Activated T-cell treated with anti-CD3 and anti-CD28 coated beads, Interleukin-2, amount 50 U/mL, for 24 hours (primary cell): ENCODE measurements at regions not wholly inside any gene's neighbourhood (a gene's known extent, or its start where the extent isn't known, plus 50 kb on each side); places are given as distances from the start of the nearest gene placed in this dataset.
"Not testable (repeated sequence)": the region's sequence is repeated elsewhere in the genome, so short reads cannot be mapped to it uniquely, and the experiment has no call there.

Experiments used
- DNase-seq: peaks from one replicate; pipeline ENCODE4 v3.0.0-alpha.2; 2020
- H3K27ac Mint-ChIP-seq: 2 replicates; pipeline ENCODE4 v1.8.0; 2020; ENCODE audit warnings: mild to moderate bottlenecking, mixed read lengths
- H3K27me3 Mint-ChIP-seq: 2 replicates; pipeline ENCODE4 v1.8.0; 2020; ENCODE audit warnings: mixed read lengths
- H3K36me3 Mint-ChIP-seq: 2 replicates; pipeline ENCODE4 v1.8.0; 2020; ENCODE audit warnings: low read depth, mixed read lengths
- H3K4me1 Mint-ChIP-seq: 2 replicates; pipeline ENCODE4 v1.8.0; 2020; ENCODE audit warnings: low read depth, mixed read lengths
- H3K4me3 Mint-ChIP-seq: 2 replicates; pipeline ENCODE4 v1.8.0; 2020; ENCODE audit warnings: mild to moderate bottlenecking, moderate library complexity, mixed read lengths
- H3K9me3 Mint-ChIP-seq: 2 replicates; pipeline ENCODE4 v1.8.0; 2020; ENCODE audit warnings: mixed read lengths

DNA sequence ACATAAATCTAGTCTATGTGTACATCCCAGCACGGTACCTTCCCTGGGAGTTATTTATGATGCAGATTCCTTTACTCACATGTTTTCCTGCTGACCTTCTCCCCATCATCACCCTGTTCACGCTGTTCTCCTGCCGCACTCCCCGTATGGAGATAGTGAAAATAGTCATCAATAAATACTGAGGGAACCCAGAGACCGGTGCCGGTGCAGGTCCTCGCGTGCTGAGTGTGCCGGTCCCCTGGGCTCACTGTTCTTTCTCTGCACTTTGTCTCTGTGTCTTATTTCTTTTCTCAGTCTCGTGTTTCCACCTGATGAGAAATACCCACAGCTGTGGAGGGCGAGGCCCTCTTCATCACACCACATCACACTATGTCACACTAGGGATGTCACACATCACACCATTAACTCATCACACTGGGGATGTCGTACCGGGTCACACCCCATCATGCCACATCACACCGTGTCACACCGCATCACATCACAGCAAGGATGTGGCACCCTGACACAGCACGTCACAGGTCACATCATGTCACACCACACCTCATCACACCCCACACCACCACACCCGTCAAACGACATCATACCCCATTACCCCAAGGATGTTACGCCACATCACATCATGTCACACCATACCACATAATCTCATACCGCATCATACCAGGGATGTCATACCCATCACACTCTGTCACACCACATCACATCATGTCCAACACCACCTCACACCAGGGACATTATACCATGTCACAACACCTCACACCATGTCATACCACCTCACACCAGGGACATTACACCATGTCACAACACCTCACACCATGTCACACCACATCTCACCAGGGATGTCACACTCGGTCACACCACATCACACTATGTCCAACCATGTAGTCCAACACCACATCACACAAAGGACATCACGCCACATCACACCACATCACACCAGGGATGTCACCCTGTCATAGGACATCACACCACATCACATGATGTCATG lies 207.0 kb downstream of the TMEM121 start:
- DNase-seq: no peak
- Mint-ChIP-seq H3K9me3 (no peaks in the 10 kb centered on the region), H3K4me1 (no peaks in the 10 kb centered on the region), H3K4me3 (no peak overlapping the region), H3K36me3 (no peaks in the 10 kb centered on the region), H3K27me3 (peaks cover 15% of the 10 kb centered on the region), H3K27ac (no peak overlapping the region)

DNA sequence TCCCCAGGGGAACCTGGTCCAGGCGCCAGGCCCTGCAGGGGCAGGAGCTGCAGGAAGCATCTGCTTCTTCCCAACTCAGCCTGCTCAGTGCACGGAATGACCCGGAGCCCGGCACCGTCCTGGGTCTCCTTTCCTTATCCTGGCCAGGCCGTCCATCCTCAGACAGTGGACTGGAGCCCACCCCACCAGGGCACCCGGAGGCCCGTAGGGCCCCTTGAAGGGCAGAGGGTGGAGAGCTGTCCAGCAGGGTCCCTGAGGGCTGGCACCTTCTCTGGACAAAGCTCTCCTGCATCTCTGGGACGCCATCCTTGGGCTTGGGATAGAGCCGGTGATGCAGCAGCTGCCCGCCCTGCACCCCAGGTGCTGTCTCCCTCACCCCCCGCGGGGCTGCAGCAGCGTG lies 207.9 kb downstream of the TMEM121 start:
- not testable (repeated sequence) for DNase-seq, H3K27ac Mint-ChIP-seq, H3K4me1 Mint-ChIP-seq, H3K36me3 Mint-ChIP-seq, H3K9me3 Mint-ChIP-seq, H3K4me3 Mint-ChIP-seq
- peaks cover 15% of the 10 kb centered on the region for H3K27me3 Mint-ChIP-seq

DNA sequence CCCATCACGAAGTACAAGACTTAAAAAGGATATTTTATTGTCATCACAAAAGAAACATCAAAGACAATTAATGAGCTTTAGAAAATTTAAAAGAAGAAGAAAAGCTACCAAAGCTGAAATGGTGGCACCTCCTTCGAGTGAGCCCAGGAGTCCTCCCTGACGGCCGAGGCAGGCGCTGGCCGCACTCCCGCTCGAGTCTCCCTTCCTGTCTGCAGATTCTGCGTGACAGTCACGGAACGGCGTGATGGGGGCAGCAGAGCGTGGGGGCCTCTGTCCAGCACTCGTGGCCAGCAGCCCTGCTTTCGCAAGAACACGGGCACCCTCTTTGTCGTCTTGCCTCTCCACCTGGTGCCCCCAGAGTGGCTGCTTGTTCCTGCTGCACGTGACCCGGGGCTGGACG lies 209.9 kb downstream of the TMEM121 start:
- H3K27me3 Mint-ChIP-seq, H3K27ac Mint-ChIP-seq, H3K4me1 Mint-ChIP-seq, DNase-seq, H3K4me3 Mint-ChIP-seq, H3K36me3 Mint-ChIP-seq, H3K9me3 Mint-ChIP-seq: not testable (repeated sequence)

DNA sequence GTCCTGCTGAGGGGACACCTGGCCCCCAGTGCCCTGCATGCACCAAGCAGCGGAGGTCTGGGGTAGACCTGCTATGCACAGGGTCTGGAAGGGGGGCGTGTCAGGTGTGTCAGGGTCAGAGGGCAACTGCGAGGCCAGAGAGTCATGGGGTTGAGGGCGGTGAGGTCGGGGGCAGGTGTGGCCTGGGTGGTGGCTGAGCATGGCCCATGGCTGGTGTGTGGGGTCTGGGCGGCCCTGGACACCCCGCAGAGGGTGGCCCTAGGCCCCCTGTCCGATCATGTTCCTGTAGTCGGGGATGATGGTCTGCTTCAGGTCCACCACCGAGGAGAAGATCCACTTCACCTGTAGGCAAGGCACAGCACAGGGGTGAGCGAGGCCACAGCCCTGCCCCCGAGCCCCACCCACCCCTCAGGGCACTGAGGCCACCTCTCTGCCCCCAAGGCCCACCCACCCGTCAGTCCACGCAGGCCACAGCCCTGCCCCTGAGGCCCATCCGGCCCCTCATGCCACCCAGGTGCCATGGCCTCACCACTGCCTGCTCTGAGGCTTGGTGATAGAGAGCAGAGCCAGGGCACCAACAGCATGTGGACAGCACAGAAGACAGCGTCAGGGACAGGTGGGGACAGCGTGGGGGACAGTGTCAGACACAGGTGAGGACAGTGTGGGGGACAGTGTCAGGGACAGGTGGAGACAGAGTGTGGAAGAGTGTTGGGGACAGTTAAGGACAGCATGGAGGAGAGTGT lies 211.3 kb downstream of the TMEM121 start:
- no peaks in the 10 kb centered on the region for H3K4me1 Mint-ChIP-seq
- no peak overlapping the region for H3K27ac Mint-ChIP-seq
- no peaks in the 10 kb centered on the region for H3K9me3 Mint-ChIP-seq
- DNase-seq: no peak
- peaks cover 3% of the 10 kb centered on the region for H3K27me3 Mint-ChIP-seq
- no peaks in the 10 kb centered on the region for H3K36me3 Mint-ChIP-seq
- H3K4me3 Mint-ChIP-seq: no peak overlapping the region

DNA sequence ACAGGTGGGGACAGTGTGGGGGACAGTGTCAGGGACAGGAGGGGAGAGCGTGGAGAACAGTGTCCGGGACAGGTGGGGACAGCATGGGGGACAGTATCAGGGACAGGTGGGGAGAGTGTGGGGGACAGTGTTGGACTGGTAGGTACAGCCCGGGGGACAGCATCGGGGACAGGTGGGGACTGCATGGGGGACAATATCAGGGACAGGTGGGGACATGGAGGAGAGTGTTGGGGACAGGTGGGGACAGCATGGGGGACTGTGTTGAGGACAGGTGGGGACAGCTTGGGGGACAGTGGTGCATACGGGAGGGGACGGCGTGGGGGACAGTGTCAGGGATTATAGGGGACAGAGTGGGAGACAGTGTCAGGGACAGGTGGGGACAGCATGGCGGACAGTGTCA lies 212.3 kb downstream of the TMEM121 start:
- no peaks in the 10 kb centered on the region for H3K9me3 Mint-ChIP-seq
- peaks cover 2% of the 10 kb centered on the region for H3K27me3 Mint-ChIP-seq
- no peak overlapping the region for H3K27ac Mint-ChIP-seq
- H3K36me3 Mint-ChIP-seq: no peaks in the 10 kb centered on the region
- H3K4me3 Mint-ChIP-seq: no peak overlapping the region
- DNase-seq: no peak
- no peaks in the 10 kb centered on the region for H3K4me1 Mint-ChIP-seq

DNA sequence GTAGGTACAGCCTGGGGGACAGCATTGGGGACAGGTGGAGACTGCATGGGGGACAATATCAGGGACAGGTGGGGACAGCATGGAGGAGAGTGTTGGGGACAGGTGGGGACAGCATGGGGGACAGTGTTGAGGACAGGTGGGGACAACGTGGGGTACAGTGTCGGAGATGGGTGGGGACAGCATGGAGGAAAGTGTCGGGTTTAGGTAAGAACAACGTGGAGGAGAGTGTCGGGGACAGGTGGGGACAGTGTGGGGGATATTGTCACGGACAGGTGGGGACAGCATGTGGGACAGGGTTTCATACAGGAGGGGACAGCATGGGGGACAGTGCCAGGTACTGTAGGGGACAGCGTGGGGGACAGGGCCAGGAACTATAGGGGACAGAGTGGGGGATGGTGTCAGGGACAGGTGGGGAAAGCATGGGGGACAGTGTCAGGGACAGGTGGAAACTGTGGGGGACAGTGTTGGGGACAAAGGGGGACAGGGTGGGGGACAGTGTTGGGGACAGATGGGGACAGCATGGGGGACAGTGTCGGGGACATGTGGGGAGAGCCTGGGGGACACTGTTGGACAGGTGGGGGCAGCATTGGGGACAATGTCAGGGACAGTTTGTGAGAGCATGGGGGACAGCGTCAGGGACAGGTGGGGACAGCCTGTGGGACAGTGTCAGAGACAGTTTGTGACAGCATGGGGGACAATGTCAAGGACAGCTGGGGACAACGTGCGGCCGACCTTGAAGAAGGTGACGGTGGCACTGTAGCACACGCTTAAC lies 213.1 kb downstream of the TMEM121 start:
- no peak overlapping the region for H3K27ac Mint-ChIP-seq
- no peak overlapping the region for H3K4me3 Mint-ChIP-seq
- H3K36me3 Mint-ChIP-seq: no peaks in the 10 kb centered on the region
- no peak for DNase-seq
- no peaks in the 10 kb centered on the region for H3K27me3 Mint-ChIP-seq
- H3K9me3 Mint-ChIP-seq: no peaks in the 10 kb centered on the region
- H3K4me1 Mint-ChIP-seq: no peaks in the 10 kb centered on the region

DNA sequence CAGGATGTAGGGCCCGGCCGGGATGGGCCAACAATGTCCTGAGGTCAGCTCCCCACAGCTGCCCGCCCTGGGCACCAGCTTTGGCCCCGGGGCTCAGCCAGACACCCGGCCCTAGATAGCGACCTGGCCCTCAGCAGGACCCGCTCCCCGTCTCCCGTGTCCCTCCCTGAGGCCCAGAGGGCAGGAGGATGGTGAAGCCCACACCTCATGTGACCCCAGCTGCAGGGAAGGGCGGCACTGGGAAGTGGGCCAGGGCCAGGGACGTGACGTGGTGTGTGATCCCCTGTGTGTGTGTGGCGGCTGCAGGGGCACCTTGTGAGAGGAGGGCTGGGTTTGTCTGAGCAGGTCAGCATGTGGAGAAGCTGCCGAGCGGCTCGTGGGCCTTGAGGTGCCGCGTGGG lies 213.9 kb downstream of the TMEM121 start:
- H3K4me1 Mint-ChIP-seq, DNase-seq, H3K9me3 Mint-ChIP-seq, H3K36me3 Mint-ChIP-seq, H3K27me3 Mint-ChIP-seq, H3K27ac Mint-ChIP-seq, H3K4me3 Mint-ChIP-seq: not testable (repeated sequence)

DNA sequence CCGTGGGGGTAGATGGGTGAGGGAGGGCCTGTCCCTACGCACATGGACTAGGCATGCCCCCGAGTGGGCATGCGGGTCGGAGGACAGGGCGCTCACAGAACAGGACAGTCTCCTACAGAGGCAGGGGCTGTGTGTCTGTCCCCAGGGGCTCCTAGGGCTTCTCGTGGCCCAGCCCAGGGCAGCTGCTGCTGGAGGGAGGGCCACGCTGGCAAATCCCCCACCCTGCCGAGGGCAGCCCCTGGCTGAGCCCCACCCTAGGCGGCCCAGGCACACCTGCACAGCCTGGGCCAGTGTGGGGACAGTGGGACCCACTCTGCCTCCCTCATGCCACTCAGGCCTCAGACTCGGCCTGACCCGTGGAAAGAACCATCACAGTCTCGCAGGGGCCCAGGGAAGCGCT lies 214.6 kb downstream of the TMEM121 start:
- not testable (repeated sequence) for H3K27me3 Mint-ChIP-seq, H3K36me3 Mint-ChIP-seq, H3K27ac Mint-ChIP-seq, H3K9me3 Mint-ChIP-seq, H3K4me3 Mint-ChIP-seq, DNase-seq, H3K4me1 Mint-ChIP-seq

DNA sequence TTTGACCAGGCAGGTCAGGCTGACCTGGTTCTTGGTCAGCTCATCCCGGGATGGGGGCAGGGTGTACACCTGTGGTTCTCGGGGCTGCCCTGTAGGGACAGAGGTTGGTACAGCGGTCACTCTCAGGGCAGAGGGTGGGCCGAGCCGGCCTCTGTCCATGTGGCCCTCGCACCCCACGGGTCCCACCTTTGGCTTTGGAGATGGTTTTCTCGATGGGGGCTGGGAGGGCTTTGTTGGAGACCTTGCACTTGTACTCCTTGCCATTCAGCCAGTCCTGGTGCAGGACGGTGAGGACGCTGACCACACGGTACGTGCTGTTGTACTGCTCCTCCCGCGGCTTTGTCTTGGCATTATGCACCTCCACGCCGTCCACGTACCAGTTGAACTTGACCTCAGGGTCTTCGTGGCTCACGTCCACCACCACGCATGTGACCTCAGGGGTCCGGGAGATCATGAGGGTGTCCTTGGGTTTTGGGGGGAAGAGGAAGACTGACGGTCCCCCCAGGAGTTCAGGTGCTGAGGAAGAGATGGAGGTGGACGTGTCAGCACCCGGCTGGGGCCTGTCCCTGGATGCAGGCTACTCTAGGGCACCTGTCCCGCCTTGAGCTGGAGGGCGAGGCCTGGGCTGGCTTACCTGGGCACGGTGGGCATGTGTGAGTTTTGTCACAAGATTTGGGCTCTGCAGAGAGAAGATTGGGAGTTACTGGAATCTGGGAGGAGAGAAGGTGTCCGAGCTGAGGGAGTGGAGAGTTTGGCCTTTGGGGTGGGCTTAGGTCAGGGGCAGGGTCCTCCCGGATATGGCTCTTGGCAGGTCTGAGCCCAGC lies 215.5 kb downstream of the TMEM121 start:
- not testable (repeated sequence) for H3K9me3 Mint-ChIP-seq, H3K4me1 Mint-ChIP-seq, H3K4me3 Mint-ChIP-seq, DNase-seq, H3K27ac Mint-ChIP-seq, H3K36me3 Mint-ChIP-seq, H3K27me3 Mint-ChIP-seq

DNA sequence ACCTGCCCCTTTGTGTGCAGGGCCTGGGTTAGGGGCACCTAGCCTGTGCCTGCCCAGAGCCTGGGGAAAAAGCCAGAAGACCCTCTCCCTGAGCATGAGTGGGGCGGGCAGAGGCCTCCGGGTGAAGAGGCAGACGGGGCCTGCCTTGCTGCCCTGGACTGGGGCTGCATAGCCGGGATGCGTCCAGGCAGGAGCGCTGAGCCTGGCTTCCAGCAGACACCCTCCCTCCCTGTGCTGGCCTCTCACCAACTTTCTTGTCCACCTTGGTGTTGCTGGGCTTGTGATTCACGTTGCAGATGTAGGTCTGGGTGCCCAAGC lies 216.1 kb downstream of the TMEM121 start:
- Mint-ChIP-seq H3K4me3 (no peak overlapping the region), H3K27me3 (no peaks in the 10 kb centered on the region), H3K36me3 (no peaks in the 10 kb centered on the region), H3K4me1 (no peaks in the 10 kb centered on the region), H3K27ac (no peak overlapping the region), H3K9me3 (no peaks in the 10 kb centered on the region)
- DNase-seq: no peak

DNA sequence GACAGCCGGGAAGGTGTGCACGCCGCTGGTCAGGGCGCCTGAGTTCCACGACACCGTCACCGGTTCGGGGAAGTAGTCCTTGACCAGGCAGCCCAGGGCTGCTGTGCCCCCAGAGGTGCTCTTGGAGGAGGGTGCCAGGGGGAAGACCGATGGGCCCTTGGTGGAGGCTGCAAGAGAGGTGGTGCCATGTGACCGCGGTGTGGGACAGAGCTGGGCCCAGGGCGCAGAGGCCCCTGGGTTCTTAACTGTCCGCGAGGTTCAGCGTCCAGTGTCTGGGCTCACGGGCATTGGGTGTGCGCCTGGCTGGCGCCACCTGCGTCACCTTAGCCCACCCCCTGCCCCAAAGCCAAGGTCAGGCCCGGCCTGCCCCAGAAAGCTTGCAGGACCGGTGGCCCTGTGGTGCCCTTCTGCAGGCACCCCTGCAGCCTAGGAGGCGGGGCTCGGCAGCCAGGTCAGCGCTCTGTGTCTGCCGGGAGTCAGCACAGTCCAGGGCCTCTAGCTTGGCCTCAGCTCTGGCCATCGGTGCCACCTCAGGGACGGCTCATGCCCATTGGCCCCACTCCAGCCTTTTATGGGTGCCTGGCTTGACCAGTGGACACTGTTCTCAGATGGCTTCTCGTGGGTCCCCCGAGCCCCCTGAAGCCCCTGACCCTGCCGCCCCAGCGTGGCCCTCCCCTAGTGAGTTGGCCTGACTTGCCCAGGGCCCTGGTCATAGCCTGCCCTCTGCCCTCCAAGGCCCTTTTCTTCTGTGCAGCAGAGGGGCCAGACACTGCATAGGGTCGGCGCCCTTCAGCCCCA lies 216.7 kb downstream of the TMEM121 start:
- H3K36me3 Mint-ChIP-seq, H3K27me3 Mint-ChIP-seq, H3K4me1 Mint-ChIP-seq, H3K9me3 Mint-ChIP-seq, H3K27ac Mint-ChIP-seq, DNase-seq, H3K4me3 Mint-ChIP-seq: not testable (repeated sequence)

DNA sequence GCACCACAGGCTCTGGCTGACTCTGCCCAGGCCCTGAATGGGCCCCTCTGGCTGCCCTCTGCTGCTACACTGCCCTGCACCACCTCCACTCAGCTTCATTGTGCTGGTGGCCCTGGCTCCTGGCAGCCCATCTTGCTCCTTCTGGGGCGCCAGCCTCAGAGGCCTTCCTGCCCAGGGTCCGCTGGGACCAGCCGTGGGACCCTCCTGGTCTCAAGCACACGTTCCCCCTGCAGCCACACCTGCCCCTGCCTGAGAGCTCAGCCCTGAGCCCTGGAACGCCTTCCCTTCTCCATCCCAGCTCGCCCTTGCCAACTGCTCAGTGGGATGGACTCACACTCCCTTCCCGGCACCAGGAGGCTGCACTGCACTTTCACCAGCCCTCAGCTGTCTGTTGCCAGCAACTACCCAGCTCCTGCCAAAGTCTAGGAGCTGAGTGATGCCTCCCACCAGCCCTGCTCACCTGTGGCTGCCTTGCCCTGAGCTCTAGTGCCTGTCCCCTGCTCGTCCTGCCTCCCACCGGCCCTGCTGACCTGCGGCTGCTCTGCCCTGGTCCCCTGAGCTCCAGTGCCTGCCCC lies 217.9 kb downstream of the TMEM121 start:
- H3K27ac Mint-ChIP-seq, H3K36me3 Mint-ChIP-seq, H3K27me3 Mint-ChIP-seq, DNase-seq, H3K4me1 Mint-ChIP-seq, H3K9me3 Mint-ChIP-seq, H3K4me3 Mint-ChIP-seq: not testable (repeated sequence)

DNA sequence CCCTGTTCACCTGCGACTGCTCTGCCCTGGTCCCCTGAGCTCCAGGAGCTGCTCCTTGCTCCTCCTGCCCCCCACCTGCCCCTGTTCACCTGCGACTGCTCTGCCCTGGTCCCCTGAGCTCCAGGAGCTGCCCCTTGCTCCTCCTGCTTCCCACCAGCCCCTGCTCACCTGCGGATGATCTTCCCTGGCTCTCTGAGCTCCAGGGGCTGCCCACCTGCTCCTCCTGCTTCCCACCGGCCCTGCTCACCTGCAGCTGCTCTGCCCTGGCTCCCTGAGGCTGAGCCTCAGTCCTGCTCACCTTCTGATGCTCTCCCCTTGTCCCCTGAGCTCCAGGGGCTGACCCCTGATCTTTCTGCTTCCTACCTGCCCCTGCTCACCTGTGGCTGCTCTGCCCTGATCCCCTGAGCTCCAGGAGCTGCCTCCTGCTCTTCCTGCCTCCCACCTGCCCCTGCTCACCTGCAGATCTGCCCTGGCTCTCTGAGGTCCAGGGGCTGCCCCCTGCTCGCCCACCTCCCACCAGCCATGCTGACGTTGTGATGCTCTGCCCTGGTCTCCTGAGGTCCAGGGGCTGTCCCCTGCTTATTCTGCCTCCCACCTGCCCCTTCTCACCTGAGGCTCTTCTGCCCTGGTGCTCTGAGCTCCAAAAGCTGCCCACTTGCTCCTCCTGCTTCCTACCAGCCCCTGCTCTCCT lies 219.2 kb downstream of the TMEM121 start:
- Mint-ChIP-seq H3K9me3 (no peaks in the 10 kb centered on the region), H3K27ac (no peak overlapping the region), H3K27me3 (peaks cover 8% of the 10 kb centered on the region), H3K36me3 (no peaks in the 10 kb centered on the region), H3K4me1 (peaks cover 7% of the 10 kb centered on the region), H3K4me3 (no peak overlapping the region)
- DNase-seq: peak; percentile 8
